Loucy (cell line): ENCODE measurements at regions not wholly inside any gene's neighbourhood (a gene's known extent, or its start where the extent isn't known, plus 50 kb on each side); places are given as distances from the start of the nearest gene placed in this dataset.

Experiments used
- H2AFZ ChIP-seq: fragments of 200-600 bp; sonication (generic); 2 replicates; pipeline ENCODE4 v1.6.0; 2016; ENCODE audit warnings: antibody characterized with exemption, mild to moderate bottlenecking, low read length, moderate library complexity
- H3F3A ChIP-seq: fragments of 200-600 bp; 2 replicates; pipeline ENCODE4 v1.6.0; 2016; ENCODE audit warnings: antibody characterized with exemption, low read depth, mild to moderate bottlenecking
- H3K27me3 ChIP-seq: fragments of 200-600 bp; sonication (generic); 2 replicates; pipeline ENCODE4 v1.6.1; 2014; ENCODE audit warnings: low read length, mild to moderate bottlenecking; ENCODE audit not compliant: insufficient read depth, poor library complexity, severe bottlenecking
- H3K36me3 ChIP-seq: fragments of 200-600 bp; sonication (generic); 2 replicates; pipeline ENCODE4 v1.6.1; 2016; ENCODE audit warnings: low read length; ENCODE audit not compliant: insufficient read depth
- H3K4me1 ChIP-seq: fragments of 200-600 bp; sonication (generic); 2 replicates; pipeline ENCODE4 v1.5.1; 2014; ENCODE audit warnings: low read length, mild to moderate bottlenecking; ENCODE audit not compliant: insufficient read depth, poor library complexity, severe bottlenecking
- H3K4me2 ChIP-seq: fragments of 200-600 bp; sonication (generic); 2 replicates; pipeline ENCODE4 v1.6.0; 2014; ENCODE audit warnings: antibody characterized with exemption, low read length, low read depth, mild to moderate bottlenecking; ENCODE audit not compliant: poor library complexity, severe bottlenecking
- H3K4me3 ChIP-seq: fragments of 200-600 bp; sonication (generic); 2 replicates; pipeline ENCODE4 v1.5.1; 2014; ENCODE audit warnings: low read length, mild to moderate bottlenecking, mixed read lengths; ENCODE audit not compliant: poor library complexity, severe bottlenecking
- H3K79me2 ChIP-seq: fragments of 200-600 bp; sonication (generic); 2 replicates; pipeline ENCODE4 v1.6.1; 2014; ENCODE audit warnings: low read length; ENCODE audit not compliant: insufficient read depth
- H3K9ac ChIP-seq: fragments of 200-600 bp; sonication (generic); 2 replicates; pipeline ENCODE4 v1.6.0; 2014; ENCODE audit warnings: mild to moderate bottlenecking, low read depth, low read length, moderate library complexity; ENCODE audit not compliant: poor library complexity, severe bottlenecking
- H3K9me2 ChIP-seq: fragments of 200-600 bp; sonication (generic); replicated peaks from 2 replicates; pipeline ENCODE4 v1.6.1; 2016; ENCODE audit warnings: low read depth, low read length, mixed read lengths
- H3K9me3 ChIP-seq: fragments of 200-600 bp; sonication (generic); 2 replicates; pipeline ENCODE4 v1.6.1; 2014; ENCODE audit warnings: mild to moderate bottlenecking, antibody characterized with exemption, low read length, low read depth; ENCODE audit not compliant: insufficient read depth
- H4K20me1 ChIP-seq: fragments of 200-600 bp; sonication (generic); 2 replicates; pipeline ENCODE4 v1.6.0; 2014; ENCODE audit warnings: antibody characterized with exemption, low read length, mild to moderate bottlenecking; ENCODE audit not compliant: insufficient read depth, poor library complexity, severe bottlenecking
- EZH2phosphoT487 ChIP-seq: fragments of 200-600 bp; IDR thresholded peaks from 2 replicates; pipeline ENCODE4 v1.6.1; 2018; ENCODE audit warnings: antibody characterized with exemption, mild to moderate bottlenecking, moderate library complexity, borderline replicate concordance
- TF ChIP-seq, protein P1 (sequence below): fragments of 200-600 bp; sonication (generic); conservative IDR thresholded peaks from 2 replicates; pipeline ENCODE4 v1.5.1; 2014; ENCODE audit warnings: mild to moderate bottlenecking, antibody characterized with exemption, low read length

DNA sequence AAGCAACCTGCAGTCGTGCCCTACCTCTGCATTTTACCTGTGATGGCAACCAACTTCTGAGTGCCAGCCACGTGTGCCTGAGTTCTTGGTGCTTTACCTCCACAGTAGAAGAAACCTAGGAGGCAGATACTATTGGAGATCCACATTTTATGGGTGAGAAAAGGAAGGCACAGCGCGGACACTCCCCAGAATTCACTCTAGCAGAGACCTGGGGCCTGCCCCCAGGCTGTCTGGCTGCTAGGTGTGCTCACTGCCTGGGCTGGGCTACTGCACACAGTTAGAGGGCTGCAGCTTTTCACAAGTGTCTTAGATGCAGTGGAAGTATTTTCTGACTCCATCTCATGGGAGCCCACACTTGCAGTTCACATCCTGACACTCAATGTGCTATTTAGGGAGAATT lies 598.8 kb upstream of the ADAMTS16 start:
- Histone ChIP-seq H2AFZ (no peak overlapping the region), H3K9ac (peak overlapping the region; percentile 27), H3K9me3 (no peaks in the 10 kb centered on the region), H3F3A (no peaks in the 10 kb centered on the region), H3K27me3 (no peaks in the 10 kb centered on the region), H3K4me1 (peaks cover 60% of the 10 kb centered on the region), H3K79me2 (no peaks in the 10 kb centered on the region), H3K9me2 (no peaks in the 10 kb centered on the region), H3K36me3 (no peaks in the 10 kb centered on the region), H3K4me2 (no peak overlapping the region), H4K20me1 (no peaks in the 10 kb centered on the region), H3K4me3 (no peak overlapping the region)
- TF ChIP-seq, protein P1, sequence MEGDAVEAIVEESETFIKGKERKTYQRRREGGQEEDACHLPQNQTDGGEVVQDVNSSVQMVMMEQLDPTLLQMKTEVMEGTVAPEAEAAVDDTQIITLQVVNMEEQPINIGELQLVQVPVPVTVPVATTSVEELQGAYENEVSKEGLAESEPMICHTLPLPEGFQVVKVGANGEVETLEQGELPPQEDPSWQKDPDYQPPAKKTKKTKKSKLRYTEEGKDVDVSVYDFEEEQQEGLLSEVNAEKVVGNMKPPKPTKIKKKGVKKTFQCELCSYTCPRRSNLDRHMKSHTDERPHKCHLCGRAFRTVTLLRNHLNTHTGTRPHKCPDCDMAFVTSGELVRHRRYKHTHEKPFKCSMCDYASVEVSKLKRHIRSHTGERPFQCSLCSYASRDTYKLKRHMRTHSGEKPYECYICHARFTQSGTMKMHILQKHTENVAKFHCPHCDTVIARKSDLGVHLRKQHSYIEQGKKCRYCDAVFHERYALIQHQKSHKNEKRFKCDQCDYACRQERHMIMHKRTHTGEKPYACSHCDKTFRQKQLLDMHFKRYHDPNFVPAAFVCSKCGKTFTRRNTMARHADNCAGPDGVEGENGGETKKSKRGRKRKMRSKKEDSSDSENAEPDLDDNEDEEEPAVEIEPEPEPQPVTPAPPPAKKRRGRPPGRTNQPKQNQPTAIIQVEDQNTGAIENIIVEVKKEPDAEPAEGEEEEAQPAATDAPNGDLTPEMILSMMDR, result no peak
- no peak for TF ChIP-seq EZH2phosphoT487

DNA sequence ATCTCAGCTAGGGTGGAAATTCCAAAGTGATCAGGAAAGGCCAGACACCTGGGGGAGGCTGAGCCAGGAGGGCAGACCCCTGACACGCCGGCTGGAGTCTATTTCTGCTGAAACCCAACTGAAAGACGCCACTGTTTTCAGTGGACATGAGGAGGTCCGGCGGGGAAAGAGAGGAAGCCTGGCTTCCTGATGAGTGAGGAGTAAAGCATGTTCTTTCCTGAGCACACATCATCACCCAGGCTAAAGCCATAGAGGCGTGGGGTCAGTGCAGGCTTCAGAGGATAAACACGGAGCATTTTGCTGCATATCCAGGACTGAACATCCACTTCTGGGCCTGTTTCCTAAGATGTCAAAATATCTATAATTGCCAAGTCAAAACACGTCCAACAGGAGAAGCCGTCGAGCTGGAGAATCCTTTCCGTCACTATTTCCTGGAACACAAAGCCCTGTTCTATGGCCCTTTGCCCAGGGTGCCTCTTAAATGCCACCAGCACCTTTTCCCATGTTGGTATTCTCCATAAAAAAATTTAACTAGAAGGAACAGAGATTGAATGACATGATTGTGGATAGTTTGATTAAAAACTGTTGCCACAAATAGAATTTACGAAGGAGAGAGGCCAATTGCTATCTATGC lies 597.9 kb upstream of the ADAMTS16 start:
- no peaks in the 10 kb centered on the region for H4K20me1 ChIP-seq
- peaks cover 69% of the 10 kb centered on the region for H3K4me1 ChIP-seq
- H3K4me3 ChIP-seq, result no peak overlapping the region
- no peaks in the 10 kb centered on the region for H3K79me2 ChIP-seq
- no peaks in the 10 kb centered on the region for H3K9me2 ChIP-seq
- no peak for TF ChIP-seq EZH2phosphoT487
- TF ChIP-seq, protein P1, result no peak
- H3K4me2 ChIP-seq, result no peak overlapping the region
- H2AFZ ChIP-seq, result no peak overlapping the region
- H3K9ac ChIP-seq, result peak overlapping the region; percentile 23
- no peaks in the 10 kb centered on the region for H3F3A ChIP-seq
- H3K9me3 ChIP-seq, result no peaks in the 10 kb centered on the region
- H3K27me3 ChIP-seq, result no peaks in the 10 kb centered on the region
- H3K36me3 ChIP-seq, result no peaks in the 10 kb centered on the region

DNA sequence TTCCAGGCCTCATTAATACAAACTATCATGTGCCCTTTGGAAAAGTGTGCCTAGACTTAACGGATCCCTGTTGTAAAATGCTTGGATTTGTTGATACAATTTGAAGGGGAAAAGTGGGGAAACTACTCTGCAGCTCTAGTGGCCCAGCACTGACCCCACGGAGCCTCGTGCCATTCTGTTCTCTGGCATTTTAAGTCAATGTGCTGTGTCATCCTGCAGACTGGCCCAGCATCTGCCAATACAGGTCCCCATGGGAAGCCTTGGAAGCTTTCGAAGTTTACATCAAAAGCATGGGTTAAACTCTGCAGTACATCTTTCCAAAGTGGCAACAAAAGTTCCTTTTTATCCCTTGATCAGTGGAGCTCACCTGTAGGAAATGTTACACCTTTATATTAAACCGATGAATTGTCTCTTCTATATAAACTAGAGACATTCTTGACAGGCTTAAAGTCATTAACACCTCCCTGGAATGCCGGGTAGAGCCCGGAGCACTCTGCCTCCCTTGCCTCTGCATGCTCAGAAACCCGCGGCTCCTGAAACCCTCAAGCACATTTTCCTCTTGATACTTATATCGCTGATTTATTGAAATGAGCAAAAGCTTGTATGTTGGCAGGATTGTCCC lies 596.0 kb upstream of the ADAMTS16 start:
- Histone ChIP-seq H3K4me3 (no peak overlapping the region), H3K9ac (peak overlapping the region; percentile 52), H3K9me2 (no peaks in the 10 kb centered on the region), H2AFZ (no peak overlapping the region), H3K79me2 (no peaks in the 10 kb centered on the region), H3K36me3 (no peaks in the 10 kb centered on the region), H3K9me3 (no peaks in the 10 kb centered on the region), H3K4me1 (peaks cover 88% of the 10 kb centered on the region), H3F3A (no peaks in the 10 kb centered on the region), H4K20me1 (no peaks in the 10 kb centered on the region), H3K4me2 (peak overlapping the region; percentile 23), H3K27me3 (no peaks in the 10 kb centered on the region)
- TF ChIP-seq, protein P1, result no peak
- TF ChIP-seq EZH2phosphoT487, result no peak
